SK-N-SH treated with all-trans-retinoic acid at 6 μM for 48 hours (cell line): ENCODE measurements at regions not wholly inside any gene's neighbourhood (a gene's known extent, or its start where the extent isn't known, plus 50 kb on each side); places are given as distances from the start of the nearest gene placed in this dataset.

Source experiments
- ATAC-seq: fragments of 200-7000 bp; cut with Tn5 transposase; 3 replicates; pipeline ENCODE4 v1.9.1; 2020; ENCODE audit warnings: mild to moderate bottlenecking, moderate library complexity
- ARNTL ChIP-seq: fragments of 450-650 bp; formaldehyde crosslinking; IDR thresholded peaks from 2 replicates; pipeline ENCODE4 v1.5.0; 2020; ENCODE audit warnings: low read depth, mild to moderate bottlenecking, moderate library complexity, borderline replicate concordance
- BACH2 ChIP-seq: fragments of 250-450 bp; sonication (Bioruptor Pico); IDR thresholded peaks from 2 replicates; pipeline ENCODE4 v1.9.0; 2021; ENCODE audit warnings: mild to moderate bottlenecking, borderline replicate concordance
- CSDC2 ChIP-seq: fragments of 250-450 bp; sonication (Bioruptor Pico); IDR thresholded peaks from 2 replicates; pipeline ENCODE4 v1.5.0; 2020; ENCODE audit warnings: mild to moderate bottlenecking, moderate library complexity
- GLIS3 ChIP-seq: fragments of 250-450 bp; sonication (Bioruptor Pico); IDR thresholded peaks from 2 replicates; pipeline ENCODE4 v1.5.0; 2020; ENCODE audit warnings: mild to moderate bottlenecking, moderate library complexity
- ISL1 ChIP-seq: fragments of 250-450 bp; sonication (Bioruptor Pico); IDR thresholded peaks from 2 replicates; pipeline ENCODE4 v2.1.2; 2022; ENCODE audit warnings: mild to moderate bottlenecking, moderate library complexity
- OSR1 ChIP-seq: fragments of 250-450 bp; sonication (Bioruptor Pico); IDR thresholded peaks from 2 replicates; pipeline ENCODE4 v1.8.0; 2022; ENCODE audit warnings: moderate library complexity, mild to moderate bottlenecking, inconsistent platforms
- POU6F1 ChIP-seq: fragments of 250-450 bp; sonication (Bioruptor Pico); IDR thresholded peaks from 2 replicates; pipeline ENCODE4 v1.8.0; 2021; ENCODE audit warnings: low read depth, mild to moderate bottlenecking, moderate library complexity, borderline replicate concordance
- RARB ChIP-seq: fragments of 250-450 bp; sonication (Bioruptor Pico); IDR thresholded peaks from 2 replicates; pipeline ENCODE4 v1.8.0; 2021; ENCODE audit warnings: mild to moderate bottlenecking, moderate library complexity
- SNAI2 ChIP-seq: fragments of 250-450 bp; sonication (Bioruptor Pico); IDR thresholded peaks from 2 replicates; pipeline ENCODE4 v1.5.0; 2020; ENCODE audit warnings: mild to moderate bottlenecking, moderate library complexity
- TCF4 ChIP-seq: fragments of 250-450 bp; sonication (Bioruptor Pico); IDR thresholded peaks from 2 replicates; pipeline ENCODE4 v1.8.0; 2021; ENCODE audit warnings: mild to moderate bottlenecking, moderate library complexity, borderline replicate concordance
- TOX ChIP-seq: fragments of 250-450 bp; sonication (Bioruptor Pico); IDR thresholded peaks from 2 replicates; pipeline ENCODE4 v1.8.0; 2021; ENCODE audit warnings: mild to moderate bottlenecking, moderate library complexity, borderline replicate concordance
- ZC3H10 ChIP-seq: fragments of 250-450 bp; sonication (Bioruptor Pico); IDR thresholded peaks from 2 replicates; pipeline ENCODE4 v1.5.1; 2021; ENCODE audit warnings: mild to moderate bottlenecking, moderate library complexity
- ZFP3 ChIP-seq: fragments of 250-450 bp; sonication (Bioruptor Pico); IDR thresholded peaks from 2 replicates; pipeline ENCODE4 v1.5.0; 2020; ENCODE audit warnings: mild to moderate bottlenecking, moderate library complexity
- ZFP30 ChIP-seq: fragments of 450-650 bp; formaldehyde crosslinking; IDR thresholded peaks from 2 replicates; pipeline ENCODE4 v1.5.0; 2022; ENCODE audit warnings: mild to moderate bottlenecking, moderate library complexity
- ZNF565 ChIP-seq: fragments of 450-650 bp; formaldehyde crosslinking; conservative IDR thresholded peaks from 2 replicates; pipeline ENCODE4 v1.5.0; 2020; ENCODE audit warnings: low read depth, mild to moderate bottlenecking, moderate library complexity
- ZNF70 ChIP-seq: fragments of 450-650 bp; formaldehyde crosslinking; IDR thresholded peaks from 2 replicates; pipeline ENCODE4 v1.5.0; 2020; ENCODE audit warnings: mild to moderate bottlenecking, moderate library complexity
- ZNF8 ChIP-seq: fragments of 450-650 bp; formaldehyde crosslinking; IDR thresholded peaks from 2 replicates; pipeline ENCODE4 v1.5.0; 2020; ENCODE audit warnings: mild to moderate bottlenecking, moderate library complexity
- TF ChIP-seq, protein P1 (sequence below): fragments of 250-450 bp; sonication (Bioruptor Pico); IDR thresholded peaks from 2 replicates; pipeline ENCODE4 v1.5.1; 2020; ENCODE audit warnings: low read depth, mild to moderate bottlenecking, moderate library complexity
- TF ChIP-seq, protein P2 (sequence below): fragments of 250-450 bp; sonication (Bioruptor Pico); IDR thresholded peaks from 2 replicates; pipeline ENCODE4 v1.8.0; 2020; ENCODE audit warnings: mild to moderate bottlenecking, moderate library complexity, borderline replicate concordance
- TF ChIP-seq, protein P3 (sequence below): fragments of 250-450 bp; sonication (Bioruptor Pico); IDR thresholded peaks from 2 replicates; pipeline ENCODE4 v1.5.0; 2020; ENCODE audit warnings: mild to moderate bottlenecking, moderate library complexity

DNA sequence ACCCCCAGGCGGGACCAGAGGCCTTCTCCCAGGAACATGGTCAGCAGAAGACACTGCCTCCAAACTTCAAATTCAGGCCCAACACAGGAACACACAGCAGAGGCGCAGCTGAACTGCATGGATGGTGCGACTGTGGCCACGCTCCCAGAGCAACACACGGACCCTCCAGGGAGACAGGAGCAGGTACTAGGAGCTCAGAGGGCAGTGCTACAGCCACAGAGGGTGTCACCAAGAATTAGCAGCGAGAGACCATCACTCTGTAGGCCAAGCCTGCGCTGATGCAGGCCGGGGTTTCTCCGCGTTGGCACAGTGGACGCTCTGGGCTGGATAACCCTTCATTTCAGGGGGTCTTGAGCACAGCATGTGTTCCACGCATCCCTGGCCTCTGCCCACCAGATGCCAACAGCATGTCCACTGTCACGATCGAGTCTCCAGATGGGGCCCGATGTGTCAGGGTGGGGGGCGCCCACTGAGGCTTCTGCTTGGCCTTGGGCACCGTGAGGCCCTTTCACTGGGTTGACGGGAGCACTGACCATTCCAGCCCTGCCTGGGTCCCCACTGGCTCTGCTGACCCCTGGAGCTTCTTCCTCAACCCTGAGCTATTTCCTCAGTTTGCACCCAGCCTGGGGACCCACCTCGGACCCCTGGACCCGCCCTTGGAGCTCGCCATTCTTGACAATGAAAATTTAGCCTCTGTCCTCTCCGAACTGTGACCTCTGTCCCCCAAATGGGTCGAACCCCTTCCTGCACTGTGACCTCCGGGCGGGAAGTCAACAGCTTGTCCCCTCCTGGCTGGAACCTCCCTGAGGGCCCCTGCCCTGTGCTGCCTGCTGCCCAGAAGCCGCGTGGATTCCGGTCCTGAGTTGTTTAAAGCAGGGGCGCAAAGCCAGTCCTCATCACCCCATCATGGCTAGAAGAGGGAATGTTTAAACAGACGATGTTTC, 239.4 kb downstream of the DLL1 start:
- ATAC-seq, result no peak
- TF ChIP-seq, protein P1, sequence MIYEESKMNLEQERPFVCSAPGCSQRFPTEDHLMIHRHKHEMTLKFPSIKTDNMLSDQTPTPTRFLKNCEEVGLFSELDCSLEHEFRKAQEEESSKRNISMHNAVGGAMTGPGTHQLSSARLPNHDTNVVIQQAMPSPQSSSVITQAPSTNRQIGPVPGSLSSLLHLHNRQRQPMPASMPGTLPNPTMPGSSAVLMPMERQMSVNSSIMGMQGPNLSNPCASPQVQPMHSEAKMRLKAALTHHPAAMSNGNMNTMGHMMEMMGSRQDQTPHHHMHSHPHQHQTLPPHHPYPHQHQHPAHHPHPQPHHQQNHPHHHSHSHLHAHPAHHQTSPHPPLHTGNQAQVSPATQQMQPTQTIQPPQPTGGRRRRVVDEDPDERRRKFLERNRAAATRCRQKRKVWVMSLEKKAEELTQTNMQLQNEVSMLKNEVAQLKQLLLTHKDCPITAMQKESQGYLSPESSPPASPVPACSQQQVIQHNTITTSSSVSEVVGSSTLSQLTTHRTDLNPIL (CRISPR knock-in tag), result no peak
- TF ChIP-seq ARNTL, result no peak
- no peak for TF ChIP-seq RARB (CRISPR knock-in tag)
- no peak for TF ChIP-seq TCF4

GRCh38 chr6:170050591-170051041, 240.3 kb downstream of the DLL1 start:
- TF ChIP-seq POU6F1, result no peak
- no peak for TF ChIP-seq ZFP30
- no peak for TF ChIP-seq ISL1
- TF ChIP-seq SNAI2 (CRISPR knock-in tag), result no peak
- TF ChIP-seq ZC3H10, result no peak
- no peak for TF ChIP-seq BACH2 (CRISPR knock-in tag)
- TF ChIP-seq ZNF8, result no peak
- TF ChIP-seq, protein P2, sequence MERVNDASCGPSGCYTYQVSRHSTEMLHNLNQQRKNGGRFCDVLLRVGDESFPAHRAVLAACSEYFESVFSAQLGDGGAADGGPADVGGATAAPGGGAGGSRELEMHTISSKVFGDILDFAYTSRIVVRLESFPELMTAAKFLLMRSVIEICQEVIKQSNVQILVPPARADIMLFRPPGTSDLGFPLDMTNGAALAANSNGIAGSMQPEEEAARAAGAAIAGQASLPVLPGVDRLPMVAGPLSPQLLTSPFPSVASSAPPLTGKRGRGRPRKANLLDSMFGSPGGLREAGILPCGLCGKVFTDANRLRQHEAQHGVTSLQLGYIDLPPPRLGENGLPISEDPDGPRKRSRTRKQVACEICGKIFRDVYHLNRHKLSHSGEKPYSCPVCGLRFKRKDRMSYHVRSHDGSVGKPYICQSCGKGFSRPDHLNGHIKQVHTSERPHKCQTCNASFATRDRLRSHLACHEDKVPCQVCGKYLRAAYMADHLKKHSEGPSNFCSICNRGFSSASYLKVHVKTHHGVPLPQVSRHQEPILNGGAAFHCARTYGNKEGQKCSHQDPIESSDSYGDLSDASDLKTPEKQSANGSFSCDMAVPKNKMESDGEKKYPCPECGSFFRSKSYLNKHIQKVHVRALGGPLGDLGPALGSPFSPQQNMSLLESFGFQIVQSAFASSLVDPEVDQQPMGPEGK (CRISPR knock-in tag), result no peak
- no peak for TF ChIP-seq ZNF565
- no peak for TF ChIP-seq GLIS3 (CRISPR knock-in tag)
- no peak for TF ChIP-seq RARB (CRISPR knock-in tag)
- TF ChIP-seq TOX (CRISPR knock-in tag), result no peak
- TF ChIP-seq, protein P3, sequence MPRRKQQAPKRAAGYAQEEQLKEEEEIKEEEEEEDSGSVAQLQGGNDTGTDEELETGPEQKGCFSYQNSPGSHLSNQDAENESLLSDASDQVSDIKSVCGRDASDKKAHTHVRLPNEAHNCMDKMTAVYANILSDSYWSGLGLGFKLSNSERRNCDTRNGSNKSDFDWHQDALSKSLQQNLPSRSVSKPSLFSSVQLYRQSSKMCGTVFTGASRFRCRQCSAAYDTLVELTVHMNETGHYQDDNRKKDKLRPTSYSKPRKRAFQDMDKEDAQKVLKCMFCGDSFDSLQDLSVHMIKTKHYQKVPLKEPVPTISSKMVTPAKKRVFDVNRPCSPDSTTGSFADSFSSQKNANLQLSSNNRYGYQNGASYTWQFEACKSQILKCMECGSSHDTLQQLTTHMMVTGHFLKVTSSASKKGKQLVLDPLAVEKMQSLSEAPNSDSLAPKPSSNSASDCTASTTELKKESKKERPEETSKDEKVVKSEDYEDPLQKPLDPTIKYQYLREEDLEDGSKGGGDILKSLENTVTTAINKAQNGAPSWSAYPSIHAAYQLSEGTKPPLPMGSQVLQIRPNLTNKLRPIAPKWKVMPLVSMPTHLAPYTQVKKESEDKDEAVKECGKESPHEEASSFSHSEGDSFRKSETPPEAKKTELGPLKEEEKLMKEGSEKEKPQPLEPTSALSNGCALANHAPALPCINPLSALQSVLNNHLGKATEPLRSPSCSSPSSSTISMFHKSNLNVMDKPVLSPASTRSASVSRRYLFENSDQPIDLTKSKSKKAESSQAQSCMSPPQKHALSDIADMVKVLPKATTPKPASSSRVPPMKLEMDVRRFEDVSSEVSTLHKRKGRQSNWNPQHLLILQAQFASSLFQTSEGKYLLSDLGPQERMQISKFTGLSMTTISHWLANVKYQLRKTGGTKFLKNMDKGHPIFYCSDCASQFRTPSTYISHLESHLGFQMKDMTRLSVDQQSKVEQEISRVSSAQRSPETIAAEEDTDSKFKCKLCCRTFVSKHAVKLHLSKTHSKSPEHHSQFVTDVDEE (CRISPR knock-in tag), result no peak
- TF ChIP-seq TCF4, result no peak
- TF ChIP-seq, protein P1 (CRISPR knock-in tag), result no peak

DNA sequence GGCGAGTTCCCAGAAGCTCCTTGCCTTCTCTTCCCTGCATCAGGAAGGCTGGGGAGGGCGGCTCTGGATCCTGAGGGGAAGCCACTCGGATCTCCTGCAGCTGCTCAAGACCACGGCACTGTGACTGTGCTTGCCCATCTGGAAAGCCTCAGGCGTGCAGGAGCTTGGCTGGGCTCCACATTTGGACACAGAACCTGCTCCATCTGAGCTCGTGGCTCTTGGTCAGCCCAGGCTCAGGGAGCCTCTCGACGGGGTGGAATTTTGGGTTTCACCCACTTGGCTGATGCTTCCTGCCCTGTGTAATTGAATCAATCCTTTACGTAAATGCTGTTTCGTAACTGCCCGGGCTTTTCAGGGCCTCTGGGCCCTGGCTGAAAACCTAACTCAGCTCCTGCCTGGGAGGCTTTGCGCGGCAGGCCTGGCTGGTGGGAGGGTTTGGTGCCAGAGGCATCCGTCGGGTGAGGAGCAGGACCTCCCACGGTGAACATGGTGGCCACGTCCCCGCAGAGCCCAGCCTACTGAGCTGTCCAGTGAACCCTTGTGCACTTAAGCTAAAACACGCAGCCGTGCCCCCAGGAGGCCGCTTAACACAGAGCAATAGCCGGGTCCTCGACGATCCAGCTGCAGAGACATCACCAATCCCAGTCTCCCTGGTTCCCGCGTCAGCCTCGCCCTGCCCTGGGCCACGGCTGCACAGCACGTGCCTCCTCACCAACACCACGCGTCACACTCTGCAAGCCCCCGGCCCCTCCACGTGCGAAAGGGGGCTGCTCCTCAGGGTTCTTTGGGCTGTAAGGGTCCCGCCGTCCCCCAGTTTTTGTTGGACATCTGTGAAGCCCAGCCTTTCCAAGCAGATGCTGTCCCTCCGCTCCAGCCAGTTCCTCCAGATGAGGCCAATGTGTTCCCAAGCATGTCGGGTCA, 241.0 kb downstream of the DLL1 start:
- no peak for ATAC-seq
- TF ChIP-seq ZNF565, result no peak
- TF ChIP-seq, protein P1 (CRISPR knock-in tag), result no peak
- no peak for TF ChIP-seq ZFP3 (CRISPR knock-in tag)
- TF ChIP-seq, protein P2 (CRISPR knock-in tag), result no peak
- TF ChIP-seq ZNF70 (CRISPR knock-in tag), result no peak
- no peak for TF ChIP-seq ZNF8
- no peak for TF ChIP-seq ZC3H10
- no peak for TF ChIP-seq ARNTL
- TF ChIP-seq ZFP30, result no peak
- TF ChIP-seq CSDC2 (CRISPR knock-in tag), result no peak
- TF ChIP-seq OSR1, result no peak

More at GRCh38 chr6:170050591-170051041, 240.3 kb downstream of the DLL1 start:
- ATAC-seq, result no peak
